Loucy (cell line): ENCODE measurements at regions not wholly inside any gene's neighbourhood (a gene's known extent, or its start where the extent isn't known, plus 50 kb on each side); places are given as distances from the start of the nearest gene placed in this dataset.

Source experiments
- CTCF ChIP-seq: fragments of 200-600 bp; sonication (generic); conservative IDR thresholded peaks from 2 replicates; pipeline ENCODE4 v1.5.1; 2014; ENCODE audit warnings: mild to moderate bottlenecking, antibody characterized with exemption, low read length
- EZH2phosphoT487 ChIP-seq: fragments of 200-600 bp; IDR thresholded peaks from 2 replicates; pipeline ENCODE4 v1.6.1; 2018; ENCODE audit warnings: antibody characterized with exemption, mild to moderate bottlenecking, moderate library complexity, borderline replicate concordance

- TF ChIP-seq CTCF = no peak
- no peak for TF ChIP-seq EZH2phosphoT487
These were observed 76.5 kb downstream of the OR13A1 start for GRCh38 chr10:45238896-45239295.
